ENCODE measurements at regions not wholly inside any gene's neighbourhood (a gene's known extent, or its start where the extent isn't known, plus 50 kb on each side); places are given as distances from the start of the nearest gene placed in this dataset.

GRCh38 chr1:173409613-173410012 lies 67.5 kb upstream of the PRDX6 start:
- in situ Hi-C loops (cut with MboI) (loop anchor here (5.0 kb wide), 4 partner anchors 77 to 662 kb away; no protein-coding TSS in a partner anchor), intact Hi-C loops (cut with micrococcal nuclease; ENCODE audit: unreplicated experiment) (loop anchor here (2.0 kb wide), 3 partner anchors 55 to 197 kb away; no protein-coding TSS in a partner anchor)
- H3K27ac ChIP-seq (ENCODE audit: control insufficient read depth, insufficient read depth), result peak overlapping the region; percentile 98
- H3K9me3 ChIP-seq (replicated peaks; ENCODE audit: control insufficient read depth, insufficient read depth, low read length), result no peaks in the 10 kb centered on the region; the same call in 2 of the 3 replicates
- H3K4me2 ChIP-seq (ENCODE audit: control insufficient read depth, insufficient read depth), result peak overlapping the region; percentile 96
- CTCF ChIA-PET, result interaction anchor here (0.7 to 4.7 kb wide), 10 partner anchors 11 to 584 kb away, joined by 3 to 34 read pairs (median 5); no protein-coding TSS in a partner anchor
- no peaks in the 10 kb centered on the region; the same call in none of the 2 replicates for H3K79me2 ChIP-seq (ENCODE audit: control insufficient read depth, insufficient read depth, low read length)
- WGBS (ENCODE audit: insufficient coverage, insufficient replicate concordance, low lambda C conversion rate, missing lambda C conversion rate), result 3% methylated on average over 3 of the region's 3 CpGs
- H3K4me3 ChIP-seq, result peak overlapping the region; percentile 35; the same call in 1 of the 2 replicates
- no peaks in the 10 kb centered on the region for H4K20me1 ChIP-seq (ENCODE audit: control insufficient read depth, insufficient read depth)
- no peak overlapping the region for H2AFZ ChIP-seq (ENCODE audit: control insufficient read depth, low read depth, low read length)
- DNase-seq (ENCODE audit: low read depth, low spot score) (no peak), ATAC-seq (peak; percentile 17), FAIRE-seq (no peak)
- no TSS peak for BruUV-seq (replicated peaks)
- no peaks in the 10 kb centered on the region for H3K27me3 ChIP-seq (replicated peaks in 1 of 2; ENCODE audit: control insufficient read depth in 2 of 2, insufficient read depth in 2 of 2, low read length in 1 of 2)
- no peaks in the 10 kb centered on the region for H3K36me3 ChIP-seq (ENCODE audit: control insufficient read depth in 2 of 2, insufficient read depth in 2 of 2, low read length in 1 of 2)
- RAD21 ChIA-PET (ENCODE audit: unreplicated experiment), result interaction anchor here (1.0 to 5.4 kb wide), 8 partner anchors 9 to 459 kb away, joined by 3 to 36 read pairs (median 8); partner anchors contain the start of genes GAS5, TNFSF4 and ZBTB37
- H3K9ac ChIP-seq (ENCODE audit: control insufficient read depth, insufficient read depth, low read length), result peak overlapping the region; percentile 28; the same call in 1 of the 2 replicates
- SMC1A ChIA-PET (ENCODE audit: uncharacterized antibody, unreplicated experiment), result interaction anchor here (0.9 to 17.9 kb wide), 12 partner anchors 9 to 665 kb away, joined by 3 to 348 read pairs (median 4); partner anchors contain the start of gene TNFSF4
- H3K4me1 ChIP-seq (ENCODE audit: control insufficient read depth, insufficient read depth, low read length), result peaks cover 65% of the 10 kb centered on the region
- POLR2A ChIA-PET, result interaction anchor here (0.7 to 2.1 kb wide), 3 partner anchors 156 to 459 kb away, joined by 3 to 5 read pairs (median 3); no protein-coding TSS in a partner anchor
- TF ChIP-seq MLLT1 (IDR thresholded peaks at IDR 0.05), result no peak
- peak; percentile 82 for TF ChIP-seq SPI1 (IDR thresholded peaks at IDR 0.05; ENCODE audit: borderline replicate concordance, insufficient read depth, low read depth, low read length)
- no peak for TF ChIP-seq SUZ12 (IDR thresholded peaks at IDR 0.05; ENCODE audit: unreplicated experiment)
- TF ChIP-seq MEF2A (IDR thresholded peaks at IDR 0.05; ENCODE audit: insufficient read depth, low read depth, low read length), result 0 out of 2 replicates have a peak, but pooled peaks have one; percentile 26
- TF ChIP-seq ZBTB40 (IDR thresholded peaks at IDR 0.05; ENCODE audit: borderline replicate concordance), result no peak
- TF ChIP-seq NRF1 (conservative IDR thresholded peaks at IDR 0.05; ENCODE audit: low read depth, low read length), result no peak
- no peak for TF ChIP-seq HCFC1 (IDR thresholded peaks at IDR 0.05; ENCODE audit: low read length)
- 0 out of 2 replicates have a peak, but pooled peaks have one; percentile 55 for TF ChIP-seq EED (IDR thresholded peaks at IDR 0.05; ENCODE audit: low read depth)
- peak; percentile 46; the same call in 1 of the 2 replicates for TF ChIP-seq POLR2AphosphoS5 (IDR thresholded peaks at IDR 0.05; ENCODE audit: low read length)
- no peak for TF ChIP-seq FOXM1 (IDR thresholded peaks at IDR 0.05; ENCODE audit: low read depth, low read length)
- TF ChIP-seq ZNF217 (IDR thresholded peaks at IDR 0.05), result no peak
- TF ChIP-seq RUNX3 (IDR thresholded peaks at IDR 0.05; ENCODE audit: low read length), result no peak
- no peak for TF ChIP-seq STAT1 (conservative IDR thresholded peaks at IDR 0.05)
- TF ChIP-seq TBL1XR1 (IDR thresholded peaks at IDR 0.05; ENCODE audit: low read depth, low read length), result 0 out of 2 replicates have a peak, but pooled peaks have one; percentile 26
- TF ChIP-seq IKZF1 (conservative IDR thresholded peaks at IDR 0.05), result 0 out of 2 replicates have a peak, but pooled peaks have one; percentile 54
- no peak for TF ChIP-seq ESRRA (IDR thresholded peaks at IDR 0.05; ENCODE audit: low read length)
- TF ChIP-seq RCOR1 (conservative IDR thresholded peaks at IDR 0.05; ENCODE audit: low read depth, low read length), result 0 out of 2 replicates have a peak, but pooled peaks have one; percentile 63
- TF ChIP-seq KAT2A (conservative IDR thresholded peaks at IDR 0.05; ENCODE audit: control insufficient read depth, low read depth, low read length), result no peak

Measured in GM12878 (cell line).